ENCODE measurements at regions not wholly inside any gene's neighbourhood (a gene's known extent, or its start where the extent isn't known, plus 50 kb on each side); places are given as distances from the start of the nearest gene placed in this dataset.

DNA sequence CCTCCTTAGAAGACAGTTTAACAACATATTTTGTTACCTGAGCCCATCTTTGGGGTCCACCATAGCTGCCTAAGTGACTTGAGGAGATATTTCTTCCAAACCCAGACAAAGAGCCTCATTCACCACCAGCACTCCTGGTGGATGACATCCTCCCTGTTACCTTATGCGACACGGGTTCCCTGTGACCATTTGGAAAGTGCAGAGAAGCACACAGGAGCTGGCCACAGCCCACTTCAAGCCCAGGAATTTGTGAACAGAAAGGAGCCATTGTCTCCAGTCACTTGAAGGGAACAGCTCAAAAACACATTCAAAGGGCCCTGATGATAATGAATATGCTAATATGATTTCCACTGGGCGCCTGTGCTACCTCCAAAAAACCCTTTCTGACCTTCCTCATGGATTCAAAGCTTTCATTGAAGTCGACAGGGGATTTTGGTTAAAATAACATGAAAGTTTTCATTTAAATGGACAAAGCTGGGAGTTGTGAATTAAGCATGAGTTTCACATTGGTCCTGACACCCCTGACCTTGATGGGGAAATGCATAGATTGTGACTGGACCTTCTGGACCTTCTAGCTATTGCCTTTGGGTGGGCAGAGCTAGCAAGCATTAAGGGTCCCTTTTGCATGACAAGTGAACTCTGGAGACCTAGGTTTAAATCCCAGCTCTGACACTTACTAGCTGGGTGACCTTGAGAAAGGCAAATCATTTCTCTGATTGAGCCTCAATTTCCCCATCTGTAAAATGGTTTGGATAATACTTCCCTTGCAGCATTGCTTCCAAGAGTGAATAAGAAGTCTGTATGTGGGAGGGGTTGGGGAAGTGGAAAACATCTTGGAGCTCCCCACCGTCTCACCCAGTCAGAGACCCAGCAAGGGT lies 83.3 kb upstream of the SIRPA start:
- Mint-ChIP-seq H3K4me1 (ENCODE audit: low read depth) (peaks cover 86% of the 10 kb centered on the region), H3K27me3 (ENCODE audit: low read depth) (no peaks in the 10 kb centered on the region), H3K4me3 (ENCODE audit: unreplicated experiment) (no peak overlapping the region), H3K36me3 (ENCODE audit: low read depth) (no peaks in the 10 kb centered on the region), H3K27ac (ENCODE audit: unreplicated experiment) (peak overlapping the region; percentile 90), H3K9me3 (ENCODE audit: low read depth) (peaks cover 3% of the 10 kb centered on the region)
- DNase-seq (ENCODE audit: low spot score): no peak
- TF ChIP-seq, protein P1, sequence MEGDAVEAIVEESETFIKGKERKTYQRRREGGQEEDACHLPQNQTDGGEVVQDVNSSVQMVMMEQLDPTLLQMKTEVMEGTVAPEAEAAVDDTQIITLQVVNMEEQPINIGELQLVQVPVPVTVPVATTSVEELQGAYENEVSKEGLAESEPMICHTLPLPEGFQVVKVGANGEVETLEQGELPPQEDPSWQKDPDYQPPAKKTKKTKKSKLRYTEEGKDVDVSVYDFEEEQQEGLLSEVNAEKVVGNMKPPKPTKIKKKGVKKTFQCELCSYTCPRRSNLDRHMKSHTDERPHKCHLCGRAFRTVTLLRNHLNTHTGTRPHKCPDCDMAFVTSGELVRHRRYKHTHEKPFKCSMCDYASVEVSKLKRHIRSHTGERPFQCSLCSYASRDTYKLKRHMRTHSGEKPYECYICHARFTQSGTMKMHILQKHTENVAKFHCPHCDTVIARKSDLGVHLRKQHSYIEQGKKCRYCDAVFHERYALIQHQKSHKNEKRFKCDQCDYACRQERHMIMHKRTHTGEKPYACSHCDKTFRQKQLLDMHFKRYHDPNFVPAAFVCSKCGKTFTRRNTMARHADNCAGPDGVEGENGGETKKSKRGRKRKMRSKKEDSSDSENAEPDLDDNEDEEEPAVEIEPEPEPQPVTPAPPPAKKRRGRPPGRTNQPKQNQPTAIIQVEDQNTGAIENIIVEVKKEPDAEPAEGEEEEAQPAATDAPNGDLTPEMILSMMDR (IDR thresholded peaks at IDR 0.05): peak; percentile 21

DNA sequence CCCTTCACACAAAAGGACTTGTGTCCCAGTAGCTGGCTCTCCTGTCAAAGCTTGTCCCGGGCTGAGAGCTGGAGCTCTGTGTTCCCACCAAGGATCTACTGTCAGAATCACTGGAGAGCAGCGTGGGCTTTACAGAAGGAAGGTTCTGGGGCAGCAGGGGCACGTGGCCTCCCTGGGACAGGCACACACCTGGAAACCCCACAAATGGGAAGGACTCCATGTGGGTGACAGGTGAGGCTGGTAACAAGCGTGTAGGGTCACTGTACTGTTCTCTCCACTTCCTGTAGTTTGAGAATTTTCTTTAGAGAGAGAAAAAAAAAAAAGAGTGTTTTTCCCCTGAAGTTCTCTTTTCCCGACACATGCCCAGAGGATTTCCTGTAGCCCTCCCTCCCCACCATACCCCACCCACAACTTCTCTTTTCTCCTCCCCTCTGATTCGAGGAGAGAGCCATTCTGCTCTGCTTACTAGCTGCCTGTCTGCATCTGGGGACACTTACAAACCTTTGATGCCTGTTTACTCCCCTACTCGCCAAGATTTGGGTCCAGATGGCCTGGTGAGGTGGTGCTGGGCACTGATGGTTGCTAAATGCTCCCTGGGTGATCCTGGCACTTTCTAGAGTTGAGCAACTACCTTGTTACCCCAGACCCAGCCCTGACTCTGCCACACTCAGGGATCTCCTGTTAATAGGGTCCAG lies 84.1 kb upstream of the SIRPA start:
- no peak for DNase-seq (ENCODE audit: low spot score)
- peaks cover 80% of the 10 kb centered on the region for H3K4me1 Mint-ChIP-seq (ENCODE audit: low read depth)
- no peaks in the 10 kb centered on the region for H3K27me3 Mint-ChIP-seq (ENCODE audit: low read depth)
- no peaks in the 10 kb centered on the region for H3K36me3 Mint-ChIP-seq (ENCODE audit: low read depth)
- no peak overlapping the region for H3K4me3 Mint-ChIP-seq (ENCODE audit: unreplicated experiment)
- TF ChIP-seq, protein P1 (IDR thresholded peaks at IDR 0.05): no peak
- H3K9me3 Mint-ChIP-seq (ENCODE audit: low read depth): peaks cover 3% of the 10 kb centered on the region
- peak overlapping the region; percentile 90 for H3K27ac Mint-ChIP-seq (ENCODE audit: unreplicated experiment)

DNA sequence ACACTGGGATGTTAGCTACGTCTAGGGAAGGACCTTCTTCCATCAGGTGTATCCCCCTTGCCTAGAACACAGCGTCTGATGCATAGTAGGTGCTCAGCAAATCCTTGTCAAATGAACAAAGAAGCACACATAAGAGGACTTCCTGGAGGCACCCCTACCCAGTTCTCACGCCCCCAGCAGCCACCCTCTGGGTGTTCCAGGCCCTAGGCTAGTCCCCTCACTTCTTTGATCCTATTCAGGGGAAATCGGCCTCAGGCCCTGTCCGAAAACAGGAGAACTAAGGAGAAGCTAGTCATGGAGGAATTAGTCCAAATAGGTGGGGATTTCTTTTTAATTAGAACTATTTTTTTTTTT lies 84.7 kb upstream of the SIRPA start:
- peaks cover 3% of the 10 kb centered on the region for H3K9me3 Mint-ChIP-seq (ENCODE audit: low read depth)
- H3K4me1 Mint-ChIP-seq (ENCODE audit: low read depth): peaks cover 75% of the 10 kb centered on the region
- no peak for DNase-seq (ENCODE audit: low spot score)
- H3K4me3 Mint-ChIP-seq (ENCODE audit: unreplicated experiment): no peak overlapping the region
- peak overlapping the region; percentile 90 for H3K27ac Mint-ChIP-seq (ENCODE audit: unreplicated experiment)
- no peaks in the 10 kb centered on the region for H3K36me3 Mint-ChIP-seq (ENCODE audit: low read depth)
- TF ChIP-seq, protein P1 (IDR thresholded peaks at IDR 0.05): no peak
- no peaks in the 10 kb centered on the region for H3K27me3 Mint-ChIP-seq (ENCODE audit: low read depth)

DNA sequence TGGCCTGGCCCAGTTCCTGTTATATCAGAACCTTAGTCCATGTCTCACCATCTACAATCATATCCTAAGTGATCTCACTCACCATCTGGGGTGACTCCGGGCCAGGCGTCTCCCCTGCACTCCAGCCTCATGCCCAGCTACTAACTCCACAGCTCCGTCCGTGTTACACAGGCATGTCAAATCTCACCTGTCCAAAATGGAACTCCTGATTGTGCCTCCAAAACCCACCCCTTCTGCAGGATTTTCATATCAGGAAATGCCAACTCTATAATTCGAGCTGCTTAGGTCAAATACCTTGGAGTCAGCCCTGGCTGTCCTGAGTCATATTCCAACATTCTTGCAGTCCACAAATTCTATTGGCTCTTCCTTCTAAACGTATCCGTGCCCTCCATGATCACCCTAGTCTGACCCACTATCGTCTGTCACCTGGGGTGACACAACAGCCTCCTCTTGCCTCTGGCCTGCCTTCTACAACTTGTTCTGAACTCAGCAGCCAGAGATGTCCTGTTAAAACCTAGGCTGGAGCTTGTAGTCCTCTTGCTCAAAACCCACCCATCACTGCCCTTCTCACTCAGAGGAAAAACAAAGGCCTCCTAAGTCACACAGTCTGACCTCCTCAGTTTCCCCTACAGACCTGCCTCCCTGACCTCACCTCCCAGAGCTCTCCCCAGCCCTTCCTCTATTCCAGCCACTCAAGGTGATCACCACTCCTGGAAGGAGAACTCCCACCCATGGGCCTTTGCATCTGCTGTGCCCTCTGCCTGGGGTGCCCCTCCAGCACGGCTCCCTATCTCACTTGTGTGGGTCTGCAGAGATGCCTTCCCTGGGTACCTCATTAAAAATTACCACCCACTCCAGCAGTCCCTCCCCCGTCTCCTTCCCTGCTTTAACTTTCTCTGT lies 85.3 kb upstream of the SIRPA start:
- H3K36me3 Mint-ChIP-seq (ENCODE audit: low read depth): no peaks in the 10 kb centered on the region
- no peak for DNase-seq (ENCODE audit: low spot score)
- H3K9me3 Mint-ChIP-seq (ENCODE audit: low read depth): no peaks in the 10 kb centered on the region
- peaks cover 74% of the 10 kb centered on the region for H3K4me1 Mint-ChIP-seq (ENCODE audit: low read depth)
- H3K4me3 Mint-ChIP-seq (ENCODE audit: unreplicated experiment): peak overlapping the region; percentile 26
- TF ChIP-seq, protein P1 (IDR thresholded peaks at IDR 0.05): no peak
- peak overlapping the region; percentile 90 for H3K27ac Mint-ChIP-seq (ENCODE audit: unreplicated experiment)
- H3K27me3 Mint-ChIP-seq (ENCODE audit: low read depth): no peaks in the 10 kb centered on the region

DNA sequence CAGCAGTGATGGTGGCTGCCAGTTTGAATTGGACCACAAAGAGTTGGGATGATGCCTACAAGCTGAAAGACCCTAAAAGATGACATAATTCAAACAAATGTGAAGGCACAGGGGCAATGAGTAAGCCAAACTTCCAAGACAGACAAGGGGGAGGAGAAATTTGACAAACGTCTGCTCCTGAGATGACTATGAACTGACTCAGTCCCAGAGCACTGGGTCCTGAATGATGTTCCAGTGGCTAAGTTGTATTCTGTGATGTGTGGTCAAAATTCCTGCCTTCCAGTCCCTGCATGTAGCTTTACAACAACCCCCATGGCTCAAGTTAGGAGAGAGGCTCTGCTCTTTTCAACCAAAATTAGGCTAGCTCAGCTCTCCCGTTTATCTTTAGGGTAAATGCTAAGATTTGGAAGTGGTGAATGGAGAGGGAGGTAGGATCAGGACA lies 86.1 kb upstream of the SIRPA start:
- H3K27me3 Mint-ChIP-seq (ENCODE audit: low read depth): no peaks in the 10 kb centered on the region
- no peaks in the 10 kb centered on the region for H3K36me3 Mint-ChIP-seq (ENCODE audit: low read depth)
- no peaks in the 10 kb centered on the region for H3K9me3 Mint-ChIP-seq (ENCODE audit: low read depth)
- no peak for DNase-seq (ENCODE audit: low spot score)
- H3K27ac Mint-ChIP-seq (ENCODE audit: unreplicated experiment): peak overlapping the region; percentile 90
- peaks cover 75% of the 10 kb centered on the region for H3K4me1 Mint-ChIP-seq (ENCODE audit: low read depth)
- H3K4me3 Mint-ChIP-seq (ENCODE audit: unreplicated experiment): no peak overlapping the region
- TF ChIP-seq, protein P1 (IDR thresholded peaks at IDR 0.05): no peak

Data from chondrocyte (in vitro differentiated cells).